GM12878 (cell line): ENCODE measurements at regions not wholly inside any gene's neighbourhood (a gene's known extent, or its start where the extent isn't known, plus 50 kb on each side); places are given as distances from the start of the nearest gene placed in this dataset.

Source experiments
- ATAC-seq: fragments of 200-7000 bp; cut with Tn5 transposase; 3 replicates; pipeline ENCODE4 v1.9.1; 2020; ENCODE audit warnings: mild to moderate bottlenecking, moderate library complexity
- BruUV-seq: library from RNA; stranded (reverse); fragments of 400-500 nt; replicated peaks from 2 replicates; lab custom pipeline; 2021; lab: Mats Ljungman, UMichigan
- CTCF ChIA-PET: fragments of 300-600 bp; sonication (Branson Sonifier 250); formaldehyde crosslinking; extraction: SDS; loops from one replicate; lab custom pipeline; 2021; ENCODE audit warnings: inconsistent platforms; lab: Yijun Ruan, JAX
- POLR2A ChIA-PET: fragments of 350-600 bp; formaldehyde crosslinking; extraction: SDS; loops from one replicate; lab custom pipeline; 2021; ENCODE audit warnings: inconsistent platforms; lab: Charles Lee
- RAD21 ChIA-PET: fragments of 300-600 bp; sonication (Branson Sonifier 250); formaldehyde crosslinking; loops from one replicate; lab custom pipeline; 2023; ENCODE audit warnings: antibody characterized with exemption; ENCODE audit not compliant: unreplicated experiment; lab: Charles Lee
- SMC1A ChIA-PET: fragments of 300-600 bp; sonication (Branson Sonifier 250); formaldehyde crosslinking; loops from one replicate; lab custom pipeline; 2023; ENCODE audit not compliant: unreplicated experiment, uncharacterized antibody; lab: Charles Lee
- DNase-seq: peaks from one replicate; pipeline ENCODE4 v3.0.0-alpha.2; 2011; ENCODE audit warnings: low read depth, low spot score
- FAIRE-seq: peaks from 3 replicates; lab custom pipeline; 2011; peaks lifted over from hg19 to GRCh38; lab: Jason Lieb, UNC
- H2AFZ ChIP-seq: 2 replicates; pipeline ENCODE4 v1.6.0; 2011; ENCODE audit warnings: low read depth, low read length, control low read depth; ENCODE audit not compliant: control insufficient read depth
- H3K27ac ChIP-seq: 2 replicates; pipeline ENCODE4 v1.5.1; 2011; ENCODE audit warnings: control low read depth; ENCODE audit not compliant: control insufficient read depth, insufficient read depth
- H3K27me3 ChIP-seq, 2 experiments: replicated peaks in 1 of 2; 2 replicates each; pipeline versions ENCODE4 v1.6.0 to v1.6.1; 2011; ENCODE audit warnings: low read length in 1 of 2; ENCODE audit not compliant: control insufficient read depth in 2 of 2, insufficient read depth in 2 of 2
- H3K36me3 ChIP-seq, 2 experiments: 2 replicates each; pipeline ENCODE4 v1.5.1; 2011; ENCODE audit warnings: low read length in 1 of 2; ENCODE audit not compliant: control insufficient read depth in 2 of 2, insufficient read depth in 2 of 2
- H3K4me1 ChIP-seq: 2 replicates; pipeline ENCODE4 v1.6.1; 2011; ENCODE audit warnings: mild to moderate bottlenecking, low read length, moderate library complexity, mixed read lengths; ENCODE audit not compliant: control insufficient read depth, insufficient read depth
- H3K4me2 ChIP-seq: 2 replicates; pipeline ENCODE4 v1.6.0; 2011; ENCODE audit warnings: control low read depth; ENCODE audit not compliant: control insufficient read depth, insufficient read depth
- H3K4me3 ChIP-seq: fragments of 200-600 bp; sonication (generic); 2 replicates; pipeline ENCODE4 v1.5.1; 2016
- H3K79me2 ChIP-seq: 2 replicates; pipeline ENCODE4 v1.6.0; 2011; ENCODE audit warnings: low read length; ENCODE audit not compliant: control insufficient read depth, insufficient read depth
- H3K9ac ChIP-seq: 2 replicates; pipeline ENCODE4 v1.8.0; 2011; ENCODE audit warnings: low read length, control low read depth, mixed read lengths; ENCODE audit not compliant: control insufficient read depth, insufficient read depth
- H3K9me3 ChIP-seq: replicated peaks from 3 replicates; pipeline ENCODE4 v1.5.1; 2011; ENCODE audit warnings: mild to moderate bottlenecking, low read length; ENCODE audit not compliant: control insufficient read depth, insufficient read depth
- H4K20me1 ChIP-seq: 2 replicates; pipeline ENCODE4 v1.6.0; 2011; ENCODE audit not compliant: control insufficient read depth, insufficient read depth
- BACH1 ChIP-seq: fragments of 450-650 bp; IDR thresholded peaks from 2 replicates; pipeline ENCODE4 v1.6.1; 2017; ENCODE audit warnings: mild to moderate bottlenecking, borderline replicate concordance
- BHLHE40 ChIP-seq, 2 experiments: fragments of 450-650 bp in 1 of 2; IDR thresholded peaks; 2 replicates each; pipeline ENCODE4 v1.6.1; 2011 to 2017; ENCODE audit warnings: low read depth in 2 of 2, borderline replicate concordance in 1 of 2, improper control_type of control experiment in 1 of 2, low read length in 1 of 2, mild to moderate bottlenecking in 1 of 2
- ELK1 ChIP-seq: IDR thresholded peaks from 2 replicates; pipeline ENCODE4 v1.6.1; 2012; ENCODE audit warnings: low read depth, low read length, improper control_type of control experiment
- EP300 ChIP-seq, 2 experiments: fragments of 150-350 bp in 1 of 2; IDR thresholded peaks; 2 replicates each; pipeline ENCODE4 v1.6.1; 2011 to 2012; ENCODE audit warnings: low read depth in 2 of 2, low read length in 2 of 2, borderline replicate concordance in 1 of 2, improper control_type of control experiment in 1 of 2, inconsistent platforms in 1 of 2; ENCODE audit not compliant: control insufficient read depth in 1 of 2
- KLF5 ChIP-seq: fragments of 450-650 bp; IDR thresholded peaks from 2 replicates; pipeline ENCODE4 v1.6.1; 2014; ENCODE audit warnings: mild to moderate bottlenecking; ENCODE audit not compliant: partially characterized antibody
- MXI1 ChIP-seq: fragments of 150-350 bp; IDR thresholded peaks from 2 replicates; pipeline ENCODE4 v1.6.1; 2011; ENCODE audit warnings: low read depth, mild to moderate bottlenecking, inconsistent platforms, low read length, improper control_type of control experiment
- POLR2A ChIP-seq: IDR thresholded peaks from 2 replicates; pipeline ENCODE4 v1.6.1; 2011; ENCODE audit warnings: low read depth, mild to moderate bottlenecking, low read length
- POU2F2 ChIP-seq: IDR thresholded peaks from 3 replicates; pipeline ENCODE4 v1.6.1; 2011; ENCODE audit warnings: low read depth, mild to moderate bottlenecking, low read length, borderline replicate concordance
- RB1 ChIP-seq: fragments of 450-650 bp; formaldehyde crosslinking; IDR thresholded peaks from 2 replicates; pipeline ENCODE4 v1.6.1; 2017; ENCODE audit warnings: mild to moderate bottlenecking, borderline replicate concordance
- SIX5 ChIP-seq: IDR thresholded peaks from 2 replicates; pipeline ENCODE4 v1.6.1; 2011; ENCODE audit warnings: mild to moderate bottlenecking, low read depth, low read length, moderate library complexity; ENCODE audit not compliant: severe bottlenecking
- SMAD1 ChIP-seq: fragments of 450-650 bp; IDR thresholded peaks from 2 replicates; pipeline ENCODE4 v1.6.1; 2018; ENCODE audit warnings: mild to moderate bottlenecking, low read depth; ENCODE audit not compliant: partially characterized antibody
- SMAD5 ChIP-seq: IDR thresholded peaks from 2 replicates; pipeline ENCODE4 v1.6.1; 2016; ENCODE audit warnings: antibody characterized with exemption, low read depth
- SPI1 ChIP-seq: IDR thresholded peaks from 2 replicates; pipeline ENCODE4 v1.6.1; 2011; ENCODE audit warnings: low read depth, mild to moderate bottlenecking, low read length, moderate library complexity, borderline replicate concordance; ENCODE audit not compliant: insufficient read depth
- SREBF1 ChIP-seq: IDR thresholded peaks from 2 replicates; pipeline ENCODE4 v1.6.1; 2012; ENCODE audit warnings: mild to moderate bottlenecking, low read length
- SUPT20H ChIP-seq: IDR thresholded peaks from 2 replicates; pipeline ENCODE4 v1.6.1; 2011; ENCODE audit warnings: low read depth, mild to moderate bottlenecking, low read length, moderate library complexity, borderline replicate concordance; ENCODE audit not compliant: control insufficient read depth
- WRNIP1 ChIP-seq: IDR thresholded peaks from 2 replicates; pipeline ENCODE4 v1.6.1; 2011; ENCODE audit warnings: low read depth, low read length, improper control_type of control experiment, borderline replicate concordance
- YY1 ChIP-seq: IDR thresholded peaks from 2 replicates; pipeline ENCODE4 v1.6.1; 2011; ENCODE audit warnings: low read depth, mild to moderate bottlenecking, low read length
- WGBS: methylation state at CpG from one replicate; pipeline ENCODE4 v1.1.6; 2016; ENCODE audit warnings: low lambda C conversion rate; ENCODE audit not compliant: insufficient replicate concordance, insufficient coverage; ENCODE audit errors: missing lambda C conversion rate; 5-methylcytosine and 5-hydroxymethylcytosine counted together
- in situ Hi-C: fragments of 300-500 bp; cut with MboI; formaldehyde crosslinking; loops from 9 replicates; pipeline ENCODE4 v1.14.3; 2018; ENCODE audit warnings: mixed read lengths
- intact Hi-C: fragments of 100-400 bp; cut with micrococcal nuclease; formaldehyde crosslinking; loops from one replicate; pipeline ENCODE4 v1.14.2; 2022; ENCODE audit not compliant: unreplicated experiment
- TF ChIP-seq, protein P1 (sequence below): fragments of 450-650 bp; IDR thresholded peaks from 2 replicates; pipeline ENCODE4 v1.6.1; 2017; ENCODE audit warnings: borderline replicate concordance
- TF ChIP-seq, protein P2 (sequence below), 3 experiments: IDR thresholded peaks in 2 of 3; conservative IDR thresholded peaks in 1 of 3; 2 replicates each; pipeline ENCODE4 v1.5.1; 2011; ENCODE audit warnings: low read depth in 3 of 3, low read length in 3 of 3, mild to moderate bottlenecking in 3 of 3, control low read depth in 2 of 3, moderate library complexity in 2 of 3, inconsistent platforms in 1 of 3, mixed read lengths in 1 of 3; ENCODE audit not compliant: control insufficient read depth in 2 of 3, insufficient read depth in 1 of 3; ENCODE audit errors: extremely low read depth in 1 of 3

GRCh38 chrX:3426552-3426951 lies 80.1 kb upstream of the MXRA5 start:
- intact Hi-C loops = no loop called here
- ChIA-PET POLR2A (no interaction called here), RAD21 (no interaction called here), CTCF (no interaction called here), SMC1A (no interaction called here)
- WGBS = 25% methylated on average over 2 of the region's 2 CpGs
- Histone ChIP-seq H3K9ac (no peak overlapping the region), H3K79me2 (no peaks in the 10 kb centered on the region), H3K36me3 (no peaks in the 10 kb centered on the region), H3K4me3 (no peak overlapping the region), H3K9me3 (no peaks in the 10 kb centered on the region), H3K27ac (no peak overlapping the region), H2AFZ (no peak overlapping the region), H3K27me3 (no peaks in the 10 kb centered on the region), H3K4me2 (no peak overlapping the region), H3K4me1 (no peaks in the 10 kb centered on the region), H4K20me1 (no peaks in the 10 kb centered on the region)
- FAIRE-seq (no peak), DNase-seq (no peak), ATAC-seq (no peak)
- no TSS peak for BruUV-seq
- in situ Hi-C loops = no loop called here
- TF ChIP-seq SMAD5 (no peak), MXI1 (no peak), EP300 (IDR thresholded peaks at IDR 0.05; ENCODE audit: borderline replicate concordance in 1 of 2, control insufficient read depth in 1 of 2, low read depth in 2 of 2, low read length in 2 of 2) (no peak), POU2F2 (no peak), YY1 (no peak), RB1 (no peak), BACH1 (no peak), KLF5 (no peak), ELK1 (no peak), BHLHE40 (IDR thresholded peaks at IDR 0.05; ENCODE audit: borderline replicate concordance in 1 of 2, low read depth in 2 of 2, low read length in 1 of 2) (no peak), SPI1 (no peak), SUPT20H (no peak), SMAD1 (no peak), WRNIP1 (no peak), SREBF1 (no peak), SIX5 (no peak), POLR2A (no peak)
- TF ChIP-seq, protein P1, sequence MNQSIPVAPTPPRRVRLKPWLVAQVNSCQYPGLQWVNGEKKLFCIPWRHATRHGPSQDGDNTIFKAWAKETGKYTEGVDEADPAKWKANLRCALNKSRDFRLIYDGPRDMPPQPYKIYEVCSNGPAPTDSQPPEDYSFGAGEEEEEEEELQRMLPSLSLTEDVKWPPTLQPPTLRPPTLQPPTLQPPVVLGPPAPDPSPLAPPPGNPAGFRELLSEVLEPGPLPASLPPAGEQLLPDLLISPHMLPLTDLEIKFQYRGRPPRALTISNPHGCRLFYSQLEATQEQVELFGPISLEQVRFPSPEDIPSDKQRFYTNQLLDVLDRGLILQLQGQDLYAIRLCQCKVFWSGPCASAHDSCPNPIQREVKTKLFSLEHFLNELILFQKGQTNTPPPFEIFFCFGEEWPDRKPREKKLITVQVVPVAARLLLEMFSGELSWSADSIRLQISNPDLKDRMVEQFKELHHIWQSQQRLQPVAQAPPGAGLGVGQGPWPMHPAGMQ = no peak
- TF ChIP-seq, protein P2, sequence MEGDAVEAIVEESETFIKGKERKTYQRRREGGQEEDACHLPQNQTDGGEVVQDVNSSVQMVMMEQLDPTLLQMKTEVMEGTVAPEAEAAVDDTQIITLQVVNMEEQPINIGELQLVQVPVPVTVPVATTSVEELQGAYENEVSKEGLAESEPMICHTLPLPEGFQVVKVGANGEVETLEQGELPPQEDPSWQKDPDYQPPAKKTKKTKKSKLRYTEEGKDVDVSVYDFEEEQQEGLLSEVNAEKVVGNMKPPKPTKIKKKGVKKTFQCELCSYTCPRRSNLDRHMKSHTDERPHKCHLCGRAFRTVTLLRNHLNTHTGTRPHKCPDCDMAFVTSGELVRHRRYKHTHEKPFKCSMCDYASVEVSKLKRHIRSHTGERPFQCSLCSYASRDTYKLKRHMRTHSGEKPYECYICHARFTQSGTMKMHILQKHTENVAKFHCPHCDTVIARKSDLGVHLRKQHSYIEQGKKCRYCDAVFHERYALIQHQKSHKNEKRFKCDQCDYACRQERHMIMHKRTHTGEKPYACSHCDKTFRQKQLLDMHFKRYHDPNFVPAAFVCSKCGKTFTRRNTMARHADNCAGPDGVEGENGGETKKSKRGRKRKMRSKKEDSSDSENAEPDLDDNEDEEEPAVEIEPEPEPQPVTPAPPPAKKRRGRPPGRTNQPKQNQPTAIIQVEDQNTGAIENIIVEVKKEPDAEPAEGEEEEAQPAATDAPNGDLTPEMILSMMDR (IDR thresholded peaks at IDR 0.05 in 2 of 3, conservative IDR thresholded peaks at IDR 0.05 in 1 of 3; ENCODE audit: control insufficient read depth in 2 of 3, extremely low read depth in 1 of 3, insufficient read depth in 1 of 3, low read depth in 3 of 3, low read length in 3 of 3) = no peak
